ENCODE measurements at regions not wholly inside any gene's neighbourhood (a gene's known extent, or its start where the extent isn't known, plus 50 kb on each side); places are given as distances from the start of the nearest gene placed in this dataset.

- TF ChIP-seq CBFB (CRISPR knock-in tag; IDR thresholded peaks at IDR 0.05; ENCODE audit: low read depth) = no peak
- TF ChIP-seq CTCF (IDR thresholded peaks at IDR 0.05) = no peak
- TF ChIP-seq ATF3 (CRISPR knock-in tag; conservative IDR thresholded peaks at IDR 0.05) = no peak
Measured at GRCh38 chr15:38684440-38685010, 119.9 kb upstream of the RASGRP1 start.
